ENCODE measurements at regions not wholly inside any gene's neighbourhood (a gene's known extent, or its start where the extent isn't known, plus 50 kb on each side); places are given as distances from the start of the nearest gene placed in this dataset.
A peak's percentile ranks its signal among the peaks of the same experiment; 100 is the strongest.

DNA sequence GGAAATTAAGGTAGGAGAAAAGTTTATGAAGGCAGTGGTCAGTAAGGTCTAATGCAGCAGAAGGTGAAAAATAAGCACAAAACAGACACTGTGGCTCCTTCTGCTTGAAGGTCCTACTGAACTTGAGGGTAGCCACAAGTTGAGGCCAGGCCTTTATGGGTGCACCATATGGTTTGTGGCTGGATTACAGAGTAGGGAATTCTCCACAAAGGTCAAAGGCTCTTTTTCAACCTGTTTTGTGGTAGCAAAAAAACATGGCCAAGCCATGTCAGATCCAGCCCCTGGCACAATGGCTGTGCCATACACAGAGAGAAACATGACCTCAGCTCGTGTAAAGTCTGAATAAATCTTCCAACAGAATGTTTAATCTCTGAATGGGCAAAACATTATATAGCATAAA is 214.0 kb downstream of the SATB1 start:
- ChIA-PET POLR2A (no interaction called here), CTCF (ENCODE audit: unreplicated experiment) (no interaction called here)

DNA sequence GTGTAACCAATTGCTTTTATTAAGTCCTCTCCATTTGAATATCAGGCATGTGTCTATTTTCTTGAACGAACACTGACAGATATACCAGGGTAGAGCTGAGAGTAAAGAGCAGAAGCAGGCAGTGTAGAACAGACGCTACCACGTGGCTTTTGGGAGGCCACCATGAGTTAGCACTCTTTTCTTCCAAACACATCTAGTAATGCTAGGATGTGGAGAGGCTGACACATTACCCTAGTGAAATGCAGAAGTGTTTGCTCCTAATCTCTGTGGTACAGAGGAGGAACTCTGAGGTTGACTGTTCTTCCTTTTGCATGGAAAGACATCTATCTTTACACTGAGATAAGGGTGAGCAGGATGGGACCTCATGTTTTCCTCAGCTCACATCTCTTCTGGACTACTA is 216.3 kb downstream of the SATB1 start:
- Histone ChIP-seq H3K4me2 (ENCODE audit: low read length) (no peak overlapping the region), H4K20me1 (ENCODE audit: insufficient read depth, low read length) (no peaks in the 10 kb centered on the region), H2AFZ (ENCODE audit: low read length) (peak overlapping the region; percentile 60; the same call in 1 of the 2 replicates), H3K27ac (ENCODE audit: low read depth, low read length, poor library complexity, severe bottlenecking) (no peak overlapping the region), H3K36me3 (ENCODE audit: insufficient read depth, low read length) (no peaks in the 10 kb centered on the region; the same call in 1 of the 2 replicates), H3K4me1 (ENCODE audit: insufficient read depth, low read length, poor library complexity, severe bottlenecking) (peaks cover 30% of the 10 kb centered on the region), H3K79me2 (ENCODE audit: insufficient read depth, low read depth, low read length) (no peaks in the 10 kb centered on the region), H3K9me3 (ENCODE audit: low read length) (0 out of 2 replicates have a peak, but pooled peaks cover 9% of the 10 kb centered on the region), H3K4me3 (ENCODE audit: low read depth, low read length, poor library complexity, severe bottlenecking) (no peak overlapping the region), H3K9me2 (ENCODE audit: insufficient read depth, low read length) (no peaks in the 10 kb centered on the region)
- DNase-seq (ENCODE audit: low spot score) = no peak
- intact Hi-C loops (cut with micrococcal nuclease; ENCODE audit: unreplicated experiment) = no loop called here
- ChIA-PET CTCF (ENCODE audit: unreplicated experiment) (no interaction called here), POLR2A (no interaction called here)
- TF ChIP-seq EZH2phosphoT487 (IDR thresholded peaks at IDR 0.05; ENCODE audit: borderline replicate concordance, low read depth, low read length) = no peak
- TF ChIP-seq, protein P1, sequence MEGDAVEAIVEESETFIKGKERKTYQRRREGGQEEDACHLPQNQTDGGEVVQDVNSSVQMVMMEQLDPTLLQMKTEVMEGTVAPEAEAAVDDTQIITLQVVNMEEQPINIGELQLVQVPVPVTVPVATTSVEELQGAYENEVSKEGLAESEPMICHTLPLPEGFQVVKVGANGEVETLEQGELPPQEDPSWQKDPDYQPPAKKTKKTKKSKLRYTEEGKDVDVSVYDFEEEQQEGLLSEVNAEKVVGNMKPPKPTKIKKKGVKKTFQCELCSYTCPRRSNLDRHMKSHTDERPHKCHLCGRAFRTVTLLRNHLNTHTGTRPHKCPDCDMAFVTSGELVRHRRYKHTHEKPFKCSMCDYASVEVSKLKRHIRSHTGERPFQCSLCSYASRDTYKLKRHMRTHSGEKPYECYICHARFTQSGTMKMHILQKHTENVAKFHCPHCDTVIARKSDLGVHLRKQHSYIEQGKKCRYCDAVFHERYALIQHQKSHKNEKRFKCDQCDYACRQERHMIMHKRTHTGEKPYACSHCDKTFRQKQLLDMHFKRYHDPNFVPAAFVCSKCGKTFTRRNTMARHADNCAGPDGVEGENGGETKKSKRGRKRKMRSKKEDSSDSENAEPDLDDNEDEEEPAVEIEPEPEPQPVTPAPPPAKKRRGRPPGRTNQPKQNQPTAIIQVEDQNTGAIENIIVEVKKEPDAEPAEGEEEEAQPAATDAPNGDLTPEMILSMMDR (conservative IDR thresholded peaks at IDR 0.05; ENCODE audit: low read length) = no peak
- BruUV-seq (replicated peaks) = no TSS peak

More for the DNA sequence above, 214.0 kb downstream of the SATB1 start:
- no peak overlapping the region for H3K4me2 ChIP-seq (ENCODE audit: low read length)
- H3K4me1 ChIP-seq (ENCODE audit: insufficient read depth, low read length, poor library complexity, severe bottlenecking) = peaks cover 53% of the 10 kb centered on the region
- no peak overlapping the region for H3K27ac ChIP-seq (ENCODE audit: low read depth, low read length, poor library complexity, severe bottlenecking)
- DNase-seq (ENCODE audit: low spot score) = no peak
- intact Hi-C loops (cut with micrococcal nuclease; ENCODE audit: unreplicated experiment) = no loop called here
- peaks cover 9% of the 10 kb centered on the region; the same call in 1 of the 2 replicates for H3K9me3 ChIP-seq (ENCODE audit: low read length)
- H3K36me3 ChIP-seq (ENCODE audit: insufficient read depth, low read length) = no peaks in the 10 kb centered on the region; the same call in 1 of the 2 replicates
- TF ChIP-seq, protein P1 (conservative IDR thresholded peaks at IDR 0.05; ENCODE audit: low read length) = no peak
- no peaks in the 10 kb centered on the region for H3K9me2 ChIP-seq (ENCODE audit: insufficient read depth, low read length)
- BruUV-seq (replicated peaks) = no TSS peak
- H3K4me3 ChIP-seq (ENCODE audit: low read depth, low read length, poor library complexity, severe bottlenecking) = no peak overlapping the region
- H4K20me1 ChIP-seq (ENCODE audit: insufficient read depth, low read length) = no peaks in the 10 kb centered on the region
- H2AFZ ChIP-seq (ENCODE audit: low read length) = peak overlapping the region; percentile 28
- no peaks in the 10 kb centered on the region for H3K79me2 ChIP-seq (ENCODE audit: insufficient read depth, low read depth, low read length)

DNA sequence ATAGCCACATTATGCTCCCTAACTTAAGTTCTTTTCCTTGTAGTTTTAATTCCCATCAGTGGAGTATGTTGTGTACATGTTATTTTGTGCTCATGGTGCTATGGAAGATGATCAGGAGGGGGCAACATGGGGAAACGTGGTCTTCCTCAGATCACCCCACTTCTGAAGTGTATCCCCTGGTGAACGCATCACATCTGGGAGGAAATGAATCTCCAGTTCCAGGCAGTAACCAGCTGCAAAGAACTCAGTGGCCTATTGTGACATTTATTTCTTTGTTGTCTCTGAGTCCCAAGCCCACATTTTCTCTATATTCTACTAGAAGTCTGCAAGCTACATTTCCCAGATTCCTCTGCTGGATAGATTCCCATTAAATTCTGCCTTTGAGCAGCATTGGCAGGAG is 217.0 kb downstream of the SATB1 start:
- Histone ChIP-seq H3K9me2 (ENCODE audit: insufficient read depth, low read length) (no peaks in the 10 kb centered on the region), H3K79me2 (ENCODE audit: insufficient read depth, low read depth, low read length) (no peaks in the 10 kb centered on the region), H2AFZ (ENCODE audit: low read length) (peak overlapping the region; percentile 60; the same call in 1 of the 2 replicates), H3K4me2 (ENCODE audit: low read length) (no peak overlapping the region), H4K20me1 (ENCODE audit: insufficient read depth, low read length) (no peaks in the 10 kb centered on the region), H3K4me1 (ENCODE audit: insufficient read depth, low read length, poor library complexity, severe bottlenecking) (peaks cover 23% of the 10 kb centered on the region), H3K9me3 (ENCODE audit: low read length) (0 out of 2 replicates have a peak, but pooled peaks cover 9% of the 10 kb centered on the region), H3K36me3 (ENCODE audit: insufficient read depth, low read length) (no peaks in the 10 kb centered on the region; the same call in 1 of the 2 replicates), H3K27ac (ENCODE audit: low read depth, low read length, poor library complexity, severe bottlenecking) (no peak overlapping the region), H3K4me3 (ENCODE audit: low read depth, low read length, poor library complexity, severe bottlenecking) (no peak overlapping the region)
- no peak for DNase-seq (ENCODE audit: low spot score)
- ChIA-PET POLR2A (no interaction called here), CTCF (ENCODE audit: unreplicated experiment) (no interaction called here)
- BruUV-seq (replicated peaks) = no TSS peak
- intact Hi-C loops (cut with micrococcal nuclease; ENCODE audit: unreplicated experiment) = no loop called here
- TF ChIP-seq, protein P1 (conservative IDR thresholded peaks at IDR 0.05; ENCODE audit: low read length) = no peak
- TF ChIP-seq EZH2phosphoT487 (IDR thresholded peaks at IDR 0.05; ENCODE audit: borderline replicate concordance, low read depth, low read length) = no peak
